GM12875 (cell line): ENCODE measurements at regions not wholly inside any gene's neighbourhood (a gene's known extent, or its start where the extent isn't known, plus 50 kb on each side); places are given as distances from the start of the nearest gene placed in this dataset.

Experiments
- H3K4me3 ChIP-seq: one replicate; pipeline ENCODE4 v1.5.1; 2011; ENCODE audit warnings: low read depth, low read length, control low read depth
- TF ChIP-seq, protein P1 (sequence below): IDR thresholded peaks from 2 replicates; pipeline ENCODE4 v1.5.1; 2011; ENCODE audit warnings: low read depth, mild to moderate bottlenecking, control low read depth, inconsistent platforms, low read length, moderate library complexity, borderline replicate concordance; ENCODE audit not compliant: insufficient read depth

DNA sequence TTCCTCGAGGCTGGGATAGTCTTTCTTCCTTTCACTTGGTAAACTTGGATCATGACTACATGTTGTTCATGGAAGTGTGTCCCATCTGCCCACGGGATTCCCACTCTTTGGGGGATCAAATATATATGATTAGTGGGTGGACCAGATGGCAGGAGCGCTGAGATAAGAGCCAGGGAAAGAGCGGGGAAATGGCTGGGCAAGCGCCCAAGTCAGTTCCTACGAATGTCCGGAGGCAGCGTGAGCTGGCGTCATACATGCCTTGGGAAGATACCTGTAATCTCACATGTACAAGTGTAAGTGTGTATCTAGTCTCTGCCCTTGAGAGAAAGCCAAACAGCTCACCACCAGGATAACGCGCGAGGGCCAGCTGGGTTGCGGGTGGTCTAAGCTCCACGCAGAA is 62.3 kb downstream of the FZD10 start:
- H3K4me3 ChIP-seq: no peak overlapping the region
- TF ChIP-seq, protein P1, sequence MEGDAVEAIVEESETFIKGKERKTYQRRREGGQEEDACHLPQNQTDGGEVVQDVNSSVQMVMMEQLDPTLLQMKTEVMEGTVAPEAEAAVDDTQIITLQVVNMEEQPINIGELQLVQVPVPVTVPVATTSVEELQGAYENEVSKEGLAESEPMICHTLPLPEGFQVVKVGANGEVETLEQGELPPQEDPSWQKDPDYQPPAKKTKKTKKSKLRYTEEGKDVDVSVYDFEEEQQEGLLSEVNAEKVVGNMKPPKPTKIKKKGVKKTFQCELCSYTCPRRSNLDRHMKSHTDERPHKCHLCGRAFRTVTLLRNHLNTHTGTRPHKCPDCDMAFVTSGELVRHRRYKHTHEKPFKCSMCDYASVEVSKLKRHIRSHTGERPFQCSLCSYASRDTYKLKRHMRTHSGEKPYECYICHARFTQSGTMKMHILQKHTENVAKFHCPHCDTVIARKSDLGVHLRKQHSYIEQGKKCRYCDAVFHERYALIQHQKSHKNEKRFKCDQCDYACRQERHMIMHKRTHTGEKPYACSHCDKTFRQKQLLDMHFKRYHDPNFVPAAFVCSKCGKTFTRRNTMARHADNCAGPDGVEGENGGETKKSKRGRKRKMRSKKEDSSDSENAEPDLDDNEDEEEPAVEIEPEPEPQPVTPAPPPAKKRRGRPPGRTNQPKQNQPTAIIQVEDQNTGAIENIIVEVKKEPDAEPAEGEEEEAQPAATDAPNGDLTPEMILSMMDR: no peak

DNA sequence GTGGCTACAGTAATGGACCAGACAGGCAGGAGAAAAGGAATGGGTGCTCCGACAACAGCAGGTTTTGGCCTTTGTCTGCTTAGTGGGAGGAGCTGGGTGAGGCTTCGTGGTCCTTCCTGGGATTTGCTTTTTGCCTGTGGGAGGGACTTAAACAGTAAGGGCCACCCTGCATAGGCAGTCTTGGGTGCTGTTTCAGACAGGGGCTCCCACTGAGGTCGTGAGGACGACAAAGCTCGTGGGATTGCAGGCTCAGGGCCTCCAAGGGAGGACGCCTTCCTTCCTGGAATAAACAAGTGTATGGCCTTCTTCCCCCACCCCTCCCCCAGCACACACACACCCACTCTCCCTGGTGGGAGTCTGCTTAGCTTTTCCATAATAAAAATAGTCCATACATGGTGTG is 63.1 kb downstream of the FZD10 start:
- TF ChIP-seq, protein P1: no peak
- H3K4me3 ChIP-seq: no peak overlapping the region

DNA sequence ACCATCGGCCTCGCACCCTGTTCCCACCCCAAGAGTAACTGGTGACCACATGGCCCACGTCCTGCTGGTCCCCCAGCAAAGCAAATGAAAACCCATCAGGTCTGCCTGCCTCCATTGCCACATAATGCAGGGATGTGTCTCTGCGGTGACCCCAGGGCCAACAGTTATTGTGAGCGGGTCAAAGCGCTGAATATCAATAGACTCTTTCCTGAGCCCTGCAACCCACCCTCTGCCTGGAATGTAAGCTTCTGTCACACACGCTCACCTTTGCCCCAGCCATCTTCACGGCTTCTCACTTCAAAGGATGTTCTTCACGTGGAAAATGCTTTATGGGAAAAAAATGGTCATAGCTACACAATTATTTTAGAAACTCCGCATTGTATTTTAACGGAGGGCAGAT is 63.9 kb downstream of the FZD10 start:
- TF ChIP-seq, protein P1: no peak
- no peak overlapping the region for H3K4me3 ChIP-seq

DNA sequence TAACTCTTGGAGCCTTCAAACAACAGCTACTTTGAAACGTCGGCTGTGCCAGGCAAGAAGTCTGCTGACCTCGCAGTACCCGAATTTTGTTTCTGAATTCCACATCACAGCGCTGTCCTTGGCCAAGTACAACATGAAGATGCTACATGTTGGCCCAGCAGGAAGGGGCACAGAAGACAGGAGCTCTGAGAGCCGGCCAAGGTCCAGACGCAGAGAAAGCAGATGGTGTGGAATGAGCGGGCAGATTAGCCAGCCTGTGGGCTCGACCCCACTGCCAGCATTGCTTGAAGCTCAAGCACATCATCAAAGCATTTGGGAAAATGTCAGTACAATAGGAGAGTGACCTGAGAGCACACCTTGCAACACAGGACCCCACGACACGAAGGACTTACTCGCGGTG is 64.5 kb downstream of the FZD10 start:
- H3K4me3 ChIP-seq: no peak overlapping the region
- TF ChIP-seq, protein P1: no peak

DNA sequence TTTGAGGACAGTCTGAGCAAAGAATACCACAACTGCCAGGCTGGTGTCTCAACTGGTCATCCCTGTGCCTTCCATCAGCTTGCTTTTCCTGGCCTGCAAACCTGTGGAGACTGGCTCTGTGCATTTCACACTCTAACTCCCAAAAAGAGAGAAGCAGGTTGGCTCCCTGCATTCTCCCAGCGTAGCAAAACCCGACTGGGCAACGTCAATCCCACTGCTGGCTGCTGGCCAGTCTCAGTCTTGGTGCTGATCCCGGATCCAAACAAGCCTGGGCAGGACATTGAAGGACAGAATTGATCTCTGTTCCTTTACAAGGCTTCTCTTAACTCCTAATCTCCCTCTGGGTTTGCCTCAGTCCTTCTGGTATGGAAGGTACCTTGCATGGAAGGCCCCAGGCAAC is 65.4 kb downstream of the FZD10 start:
- H3K4me3 ChIP-seq: no peak overlapping the region
- TF ChIP-seq, protein P1: no peak

DNA sequence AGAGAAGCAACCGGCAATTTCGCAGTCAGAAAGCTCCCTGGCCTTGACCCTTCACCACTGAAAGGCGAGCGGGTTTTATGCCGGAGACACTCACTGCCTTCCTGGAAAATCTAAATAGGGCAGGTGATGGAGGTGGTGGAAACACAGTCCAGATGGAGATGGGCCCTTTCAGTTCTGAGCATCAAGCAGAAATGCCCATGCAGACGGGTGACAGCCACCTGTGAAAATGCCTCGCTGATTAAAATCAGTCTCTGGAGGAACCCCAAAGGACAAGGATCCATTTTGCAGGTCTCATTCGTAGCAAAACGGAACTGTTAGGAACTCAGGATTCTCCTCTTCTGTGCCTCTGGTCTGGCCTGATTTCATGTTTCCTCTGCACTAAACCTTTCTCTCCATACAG is 74.2 kb downstream of the FZD10 start:
- TF ChIP-seq, protein P1: no peak
- no peak overlapping the region for H3K4me3 ChIP-seq

DNA sequence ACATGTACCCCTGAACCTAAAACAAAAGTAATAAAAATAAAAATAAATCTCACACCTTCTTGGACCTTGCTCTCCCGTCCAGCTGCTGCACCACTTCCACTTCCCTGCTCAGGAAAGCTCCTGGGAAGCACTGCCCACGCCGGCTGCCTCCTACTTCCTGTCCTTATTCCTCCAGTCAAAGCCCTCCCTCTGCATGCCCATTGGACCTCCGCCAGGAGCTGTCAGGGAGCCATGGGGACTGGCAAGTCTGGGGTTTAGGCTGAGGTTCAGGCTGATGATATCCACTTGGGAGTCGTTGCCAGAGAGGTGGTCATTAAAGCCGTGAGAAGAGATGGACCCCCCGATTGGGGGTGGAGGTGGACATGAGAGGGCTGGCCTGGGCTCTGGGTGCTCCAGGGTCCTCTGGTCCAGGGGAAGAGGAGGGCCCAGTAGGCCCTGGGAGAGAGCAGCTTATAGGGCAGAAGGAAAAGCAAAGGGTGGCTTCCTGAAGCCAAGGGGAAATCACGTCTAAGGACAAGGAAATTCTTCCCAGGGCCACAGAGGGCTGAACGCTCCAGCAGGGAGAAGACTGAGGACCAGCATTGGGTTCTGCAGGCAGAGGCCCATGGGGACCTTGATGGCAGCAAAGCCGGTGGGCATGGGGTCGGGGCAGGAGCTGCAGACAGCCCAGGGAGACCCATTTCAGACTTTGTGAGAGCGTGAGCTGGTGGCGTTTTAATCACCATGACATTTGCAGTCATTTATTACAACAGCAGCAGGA is 78.7 kb downstream of the FZD10 start:
- H3K4me3 ChIP-seq: no peak overlapping the region
- TF ChIP-seq, protein P1: no peak
